AG20443 (cell line): ENCODE measurements at regions not wholly inside any gene's neighbourhood (a gene's known extent, or its start where the extent isn't known, plus 50 kb on each side); places are given as distances from the start of the nearest gene placed in this dataset.
"Not testable (repeated sequence)": the region's sequence is repeated elsewhere in the genome, so short reads cannot be mapped to it uniquely, and the experiment has no call there.

Experiments
- DNase-seq: peaks from one replicate; pipeline ENCODE4 v3.0.0; 2012; ENCODE audit warnings: low spot score, mixed read lengths

GRCh38 chr6:71360556-71361335 is 72.1 kb downstream of the OGFRL1 start:
- DNase-seq, result not testable (repeated sequence)

DNA sequence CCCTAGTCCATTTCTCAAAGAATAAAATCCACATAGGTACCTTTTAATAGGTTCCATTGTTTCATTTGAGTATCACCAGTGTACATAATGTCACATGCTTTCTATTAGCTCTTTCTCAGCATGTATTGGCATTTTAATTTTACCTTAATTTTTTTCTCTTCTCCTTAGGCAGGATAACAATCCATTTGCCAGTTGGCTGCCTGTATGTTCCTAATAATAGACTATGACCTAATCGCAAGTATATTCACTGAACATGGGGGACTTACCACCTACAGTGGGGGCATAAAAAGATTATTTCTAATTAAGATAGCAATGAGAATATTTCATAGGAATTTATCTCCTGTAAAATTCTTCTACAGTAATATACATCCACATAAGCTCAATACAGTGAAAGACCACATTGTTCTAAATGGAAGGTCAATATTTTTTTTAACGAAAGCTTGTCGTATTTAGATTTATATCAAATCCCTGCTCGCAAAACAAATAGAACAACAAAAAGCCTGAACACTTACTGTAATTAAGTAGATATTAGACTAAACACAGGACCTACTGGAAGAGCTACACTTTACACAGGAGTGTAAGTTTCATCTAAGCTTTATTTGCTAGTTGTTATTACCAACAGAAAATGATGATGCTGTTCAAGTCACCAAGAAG is 76.4 kb downstream of the OGFRL1 start:
- no peak for DNase-seq

GRCh38 chr6:71367756-71368155 is 79.1 kb downstream of the OGFRL1 start:
- DNase-seq, result no peak

DNA sequence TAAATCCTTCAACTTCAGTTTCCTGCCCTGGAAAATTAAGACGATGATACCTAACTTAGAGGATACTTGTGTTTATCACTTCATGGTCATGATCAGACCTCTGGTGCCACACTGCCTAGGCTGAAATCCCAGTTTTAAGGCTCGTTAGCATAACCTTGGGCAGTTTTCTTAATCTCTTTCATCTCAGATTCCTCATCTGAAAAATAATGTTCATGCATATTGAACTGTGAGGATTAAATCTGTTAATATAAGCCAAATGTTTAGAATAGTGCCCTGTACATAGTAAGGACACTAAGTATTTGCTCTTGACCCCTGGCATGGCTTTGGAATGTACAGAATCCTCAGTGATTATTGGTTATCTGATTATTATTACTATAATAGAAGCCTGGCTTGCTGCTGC is 79.7 kb downstream of the OGFRL1 start:
- no peak for DNase-seq

GRCh38 chr6:71371559-71371958 is 82.9 kb downstream of the OGFRL1 start:
- no peak for DNase-seq

GRCh38 chr6:71373943-71374342 is 85.3 kb downstream of the OGFRL1 start:
- DNase-seq, result no peak

DNA sequence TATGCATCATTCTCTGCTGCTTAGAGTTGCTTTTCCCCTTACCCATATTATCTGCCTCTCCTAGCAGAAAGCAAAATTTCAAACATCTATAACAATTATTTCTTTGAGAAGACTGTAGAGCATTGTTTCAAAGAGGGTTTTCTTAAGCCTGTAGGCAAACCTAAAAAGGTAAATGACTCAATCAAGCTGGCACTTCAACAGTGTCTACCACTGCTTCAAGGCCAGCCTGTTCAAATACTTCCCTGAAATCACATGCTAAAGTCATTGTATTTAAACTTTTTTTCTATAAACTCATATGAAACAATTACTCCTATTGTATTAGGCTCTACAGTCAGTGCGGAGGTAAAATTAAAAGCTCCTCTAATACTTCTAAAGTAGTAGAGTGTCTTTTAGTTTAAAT is 87.1 kb downstream of the OGFRL1 start:
- no peak for DNase-seq

DNA sequence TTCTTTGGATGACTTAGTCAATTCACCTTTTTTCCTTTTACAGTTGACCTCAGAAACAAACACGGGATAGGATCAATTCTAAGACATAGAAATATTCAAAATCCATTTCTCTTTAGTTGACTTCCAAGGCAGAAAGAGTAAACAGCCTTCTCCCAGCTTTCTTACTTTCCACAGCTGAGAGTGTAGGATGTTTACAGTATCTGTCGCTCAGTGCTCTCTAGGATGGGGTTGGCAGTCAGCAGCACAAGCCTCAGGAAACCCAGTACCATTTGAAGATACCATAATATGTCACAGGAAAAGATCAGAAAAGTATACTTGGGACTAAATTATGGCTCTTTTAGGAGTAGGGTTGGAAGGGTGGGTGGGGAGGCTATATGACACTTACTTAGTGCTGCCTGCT is 88.2 kb downstream of the OGFRL1 start:
- no peak for DNase-seq

DNA sequence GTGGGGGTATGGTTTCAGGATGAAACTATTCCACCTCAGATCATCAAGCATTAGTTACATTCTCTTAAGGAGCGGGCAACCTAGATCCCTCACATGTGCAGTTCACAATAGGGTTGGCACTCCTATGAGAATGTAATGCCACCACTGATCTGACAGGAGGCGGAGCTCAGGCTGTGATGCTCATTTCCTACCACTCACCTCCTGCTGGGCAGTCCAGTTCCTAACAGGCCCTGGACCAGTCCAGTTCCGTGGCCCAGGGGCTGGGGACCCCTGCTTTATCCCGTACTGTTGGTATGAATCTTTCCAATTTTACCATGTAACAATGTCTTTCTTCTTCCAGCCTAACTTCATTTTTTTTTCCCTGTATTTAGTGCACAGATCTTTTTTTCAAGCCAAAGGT is 94.9 kb downstream of the OGFRL1 start:
- DNase-seq, result no peak

DNA sequence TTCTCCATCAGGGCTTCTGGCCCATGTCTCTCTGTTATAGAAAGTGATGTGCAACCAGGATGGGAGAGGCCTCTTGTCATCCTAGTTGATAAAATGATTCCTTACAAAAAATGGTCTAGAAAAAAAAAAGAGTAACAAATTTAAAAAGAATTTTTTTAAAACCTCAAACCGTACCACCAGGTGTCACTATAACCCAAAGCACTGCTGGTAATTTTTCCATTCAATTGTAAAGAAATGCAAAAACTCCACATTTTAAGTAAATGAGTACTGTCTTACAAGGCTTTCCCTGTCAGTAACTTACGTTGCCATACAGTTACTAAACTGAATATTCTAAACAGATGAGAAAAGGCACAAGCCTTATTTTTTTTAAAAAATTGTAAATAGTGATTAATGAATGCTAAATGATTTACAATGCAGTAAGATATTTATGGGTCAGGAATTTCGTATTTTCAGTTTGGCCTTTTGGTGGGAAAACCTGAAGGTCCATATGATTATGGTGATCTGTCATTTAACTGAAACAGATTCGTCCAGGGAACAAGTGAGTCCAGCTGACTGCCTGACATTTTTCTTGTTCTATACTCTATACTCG is 95.4 kb downstream of the OGFRL1 start:
- DNase-seq, result peak; percentile 21

- DNase-seq, result no peak
Observed at GRCh38 chr6:71385111-71385822, 96.7 kb downstream of the OGFRL1 start.

GRCh38 chr6:71386215-71386614 is 97.6 kb downstream of the OGFRL1 start:
- no peak for DNase-seq

- peak; percentile 31 for DNase-seq
Observed at GRCh38 chr6:71387179-71387578, 98.6 kb downstream of the OGFRL1 start.

DNA sequence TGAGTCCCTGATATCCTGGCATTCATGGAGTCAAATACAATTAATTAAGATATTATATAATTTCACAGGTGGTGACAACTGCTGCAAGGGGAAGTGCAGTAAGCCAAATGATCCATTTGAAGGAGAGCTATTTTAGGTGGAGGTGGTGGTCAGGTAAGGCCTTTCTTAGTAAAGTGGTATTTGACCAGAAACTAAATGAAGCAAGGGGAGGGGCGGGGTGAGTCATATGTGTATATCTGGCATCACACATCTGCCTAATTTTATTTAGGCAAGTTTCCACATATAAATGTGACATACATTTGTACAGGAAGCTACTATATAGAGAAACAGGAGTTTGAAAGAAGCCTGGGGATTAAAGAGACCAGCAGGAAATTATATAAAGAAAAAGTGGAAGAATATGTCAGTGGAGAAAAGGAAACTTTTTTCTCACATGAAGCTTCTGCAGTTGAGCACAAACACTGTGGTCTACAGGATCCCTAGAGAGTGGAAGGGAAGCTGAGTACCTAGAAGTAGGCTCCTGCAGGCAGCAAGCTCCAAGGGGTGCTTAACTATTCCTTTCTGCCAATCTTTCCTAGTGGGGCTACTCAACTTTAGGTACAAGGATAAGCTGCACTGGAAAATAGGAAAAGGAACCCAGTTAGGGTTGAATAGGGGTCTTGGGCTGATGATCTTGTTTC is 99.6 kb downstream of the OGFRL1 start:
- DNase-seq, result no peak

GRCh38 chr6:71388856-71389527 is 100.4 kb downstream of the OGFRL1 start:
- no peak for DNase-seq

DNA sequence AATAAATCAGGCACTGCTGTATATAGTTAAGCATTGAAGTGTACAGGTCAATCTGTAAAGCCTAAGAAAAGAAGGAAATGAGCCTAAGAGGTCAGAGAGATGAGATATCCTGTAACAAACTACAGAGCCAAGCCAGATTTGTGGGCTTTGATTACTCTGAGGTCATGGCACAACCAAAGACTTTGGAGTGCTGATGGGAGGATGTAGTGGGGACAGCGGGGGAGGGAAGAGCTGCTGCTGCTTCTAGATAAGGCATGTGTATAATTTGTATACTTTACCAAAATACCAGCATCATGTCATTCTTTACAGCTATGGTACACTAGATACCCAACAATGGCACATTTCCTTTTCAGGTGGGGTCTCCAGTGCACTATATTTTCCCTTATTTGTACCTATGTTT is 102.5 kb downstream of the OGFRL1 start:
- no peak for DNase-seq

- no peak for DNase-seq
Observed at GRCh38 chr6:71392276-71392675, 103.7 kb downstream of the OGFRL1 start.

DNA sequence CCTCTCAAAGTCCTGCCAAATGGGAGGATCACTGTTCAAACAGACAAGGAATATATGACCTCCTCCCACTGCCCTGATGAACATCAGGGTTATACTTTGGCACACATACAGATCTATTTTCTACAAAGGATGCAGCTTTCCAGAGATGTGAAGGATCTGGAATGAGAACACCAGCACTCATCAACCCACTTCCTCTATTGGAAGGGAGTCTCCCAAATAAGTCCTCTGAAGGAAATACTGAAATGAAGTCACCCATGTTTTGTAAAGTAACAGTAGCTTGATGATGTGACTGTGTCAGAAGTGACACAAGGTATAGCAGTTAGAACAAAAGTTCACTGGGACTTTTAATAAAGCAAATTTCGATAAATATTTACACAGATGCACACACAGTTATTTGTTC is 104.9 kb downstream of the OGFRL1 start:
- DNase-seq, result peak; percentile 14

DNA sequence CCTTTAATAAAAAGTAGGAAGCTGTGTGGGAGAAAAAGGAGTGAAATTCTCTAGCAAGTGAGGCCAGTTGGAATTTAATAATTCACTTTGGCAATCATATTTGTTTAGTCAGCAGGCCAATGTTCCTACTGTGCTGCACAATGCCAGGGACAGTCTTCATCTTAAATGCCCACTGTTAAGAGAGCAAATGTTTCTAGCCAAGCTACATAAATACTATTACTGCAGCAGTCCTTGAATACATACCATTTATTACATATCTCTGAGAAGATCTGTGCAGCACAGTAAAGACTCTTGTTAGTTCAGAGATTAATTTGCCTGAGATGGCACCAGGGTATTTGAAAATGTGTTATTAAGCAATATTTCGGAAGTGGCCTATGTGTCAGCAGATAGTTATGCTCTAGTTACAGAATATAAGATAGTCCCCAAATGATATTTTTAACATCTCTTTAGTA is 105.4 kb downstream of the OGFRL1 start:
- DNase-seq, result peak; percentile 35

DNA sequence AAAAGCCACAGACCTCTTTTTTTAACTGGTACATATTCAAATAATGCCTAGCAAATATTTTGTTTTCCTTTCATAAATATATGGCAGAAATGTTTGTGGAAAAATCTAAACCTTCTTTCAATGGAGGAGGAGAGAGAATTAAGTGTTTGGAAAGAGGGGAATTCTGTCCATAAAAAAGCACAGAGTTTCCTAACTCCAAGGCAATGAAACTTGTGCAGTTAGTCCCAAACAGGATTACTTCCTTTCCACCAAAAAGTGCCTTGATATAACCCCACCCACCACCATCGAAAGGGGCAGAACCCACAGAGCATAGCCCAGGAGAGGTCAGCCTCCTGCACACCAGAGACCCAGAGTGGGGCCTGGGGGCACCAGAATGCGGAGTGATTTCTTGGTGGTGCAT is 106.3 kb downstream of the OGFRL1 start:
- no peak for DNase-seq

- DNase-seq, result no peak
Observed at GRCh38 chr6:71395731-71396409, 107.3 kb downstream of the OGFRL1 start.
